GM21529 (cell line): ENCODE measurements at regions not wholly inside any gene's neighbourhood (a gene's known extent, or its start where the extent isn't known, plus 50 kb on each side); places are given as distances from the start of the nearest gene placed in this dataset.
"Not testable (repeated sequence)": the region's sequence is repeated elsewhere in the genome, so short reads cannot be mapped to it uniquely, and the experiment has no call there.

Experiments used
- ATAC-seq: cut with Tn5 transposase; IDR thresholded peaks from one replicate; pipeline ENCODE4 v1.9.1; 2021; ENCODE audit not compliant: unreplicated experiment

DNA sequence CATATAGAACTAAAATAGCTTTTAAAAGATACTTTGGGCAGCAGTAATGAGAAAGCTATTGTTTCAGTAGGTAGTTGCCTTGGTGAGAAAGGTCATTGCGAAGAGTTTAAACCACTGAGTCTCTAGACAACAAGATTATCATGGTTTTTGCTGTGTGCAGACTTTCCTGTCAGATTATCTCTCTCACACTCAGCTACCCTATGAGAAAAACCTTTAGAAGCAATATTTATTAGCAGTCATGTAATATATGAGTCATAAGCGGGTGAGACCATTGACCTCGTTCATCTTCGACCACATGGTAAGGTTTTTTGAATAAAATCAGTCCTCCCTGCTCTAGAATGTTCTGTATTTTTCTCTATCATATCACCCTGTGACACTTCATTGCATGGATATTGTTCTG is 59.9 kb downstream of the GPR65 start:
- no peak for ATAC-seq

DNA sequence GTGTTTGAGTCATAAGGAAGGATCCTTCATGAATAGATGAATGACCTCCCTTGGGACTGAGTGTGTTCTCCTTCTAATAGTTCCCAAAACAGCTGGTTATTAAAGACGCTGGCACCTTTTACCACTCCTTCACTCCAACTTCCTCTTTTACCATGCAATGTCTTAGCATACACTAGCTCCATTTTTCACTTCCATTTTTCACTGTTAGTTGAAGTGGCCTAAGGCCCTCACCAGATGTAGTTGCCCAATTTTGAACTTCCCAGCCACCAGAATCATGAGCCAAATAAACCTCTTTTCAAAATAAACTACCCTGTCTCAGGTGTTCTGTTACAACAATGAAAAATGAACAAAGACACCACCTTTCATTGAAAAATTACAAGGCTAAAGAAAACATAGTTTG is 64.7 kb downstream of the GPR65 start:
- ATAC-seq = no peak

DNA sequence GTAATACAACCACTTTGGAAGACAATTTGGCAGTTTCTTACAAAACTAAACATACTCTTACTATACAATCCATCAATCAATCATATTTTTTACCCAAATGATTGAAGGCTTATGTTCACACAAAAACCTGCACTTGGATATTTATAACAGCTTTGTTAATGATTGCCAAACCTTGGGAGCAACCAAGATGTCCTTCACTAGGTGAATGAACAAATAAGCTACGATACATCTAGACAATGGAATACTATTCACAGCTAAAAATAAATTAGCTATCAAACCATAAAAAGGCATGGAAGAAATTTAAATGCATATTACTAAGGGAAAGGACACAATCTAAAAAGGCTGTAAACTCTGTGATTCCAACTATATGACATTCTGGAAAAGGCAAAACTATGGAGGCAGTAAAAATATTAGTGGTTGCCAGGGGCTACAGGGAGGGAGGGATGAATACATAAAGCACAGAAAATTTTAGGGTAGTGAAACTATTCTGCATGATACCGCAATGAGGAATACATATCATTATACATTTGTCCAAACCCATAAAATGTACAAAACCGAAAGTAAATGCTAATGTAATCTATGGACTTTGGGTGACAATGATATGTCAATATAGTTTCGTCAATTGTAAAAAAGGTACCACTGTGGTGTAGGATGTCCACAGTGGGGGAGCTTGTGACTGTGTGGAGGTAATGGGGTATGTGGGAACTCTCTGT is 70.5 kb downstream of the GPR65 start:
- ATAC-seq = no peak

DNA sequence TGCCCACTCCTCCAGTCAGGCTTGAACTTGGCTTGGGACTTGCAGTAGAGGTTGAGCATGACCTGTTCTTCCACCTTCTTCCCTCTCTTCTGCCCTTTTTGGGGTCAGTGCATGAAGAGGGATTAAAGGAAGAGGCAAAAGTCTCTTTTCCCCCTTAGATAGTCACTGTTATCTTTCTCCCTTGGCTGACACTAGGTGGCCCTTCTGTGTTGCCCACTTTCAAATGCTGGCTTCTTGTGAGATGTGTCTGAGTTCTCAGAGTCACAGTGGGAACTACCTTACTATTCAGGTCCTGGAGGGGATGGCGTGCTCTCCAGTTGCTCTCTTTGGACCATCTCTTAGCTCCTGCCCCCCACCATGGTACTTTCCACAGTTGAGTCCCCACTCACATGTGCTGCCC is 73.6 kb downstream of the GPR65 start:
- no peak for ATAC-seq

DNA sequence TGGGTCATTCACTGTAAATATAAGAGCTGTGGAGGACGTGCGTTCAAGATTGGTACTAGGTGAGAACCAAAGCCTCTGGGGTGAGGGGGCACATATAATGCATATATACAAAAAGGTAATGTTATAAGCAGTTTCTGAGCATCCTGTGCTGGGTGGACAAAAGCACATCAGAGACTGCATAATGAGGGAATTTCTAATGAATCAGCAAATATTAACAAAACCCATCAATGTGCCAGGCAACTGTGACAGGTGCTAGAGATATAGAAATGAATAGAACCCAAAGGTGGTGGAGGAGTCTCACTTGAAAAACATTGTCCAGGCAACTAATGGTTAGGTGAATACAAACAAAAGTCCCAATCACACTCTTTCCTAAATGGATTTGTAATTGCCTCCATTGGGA is 74.7 kb downstream of the GPR65 start:
- ATAC-seq = no peak

DNA sequence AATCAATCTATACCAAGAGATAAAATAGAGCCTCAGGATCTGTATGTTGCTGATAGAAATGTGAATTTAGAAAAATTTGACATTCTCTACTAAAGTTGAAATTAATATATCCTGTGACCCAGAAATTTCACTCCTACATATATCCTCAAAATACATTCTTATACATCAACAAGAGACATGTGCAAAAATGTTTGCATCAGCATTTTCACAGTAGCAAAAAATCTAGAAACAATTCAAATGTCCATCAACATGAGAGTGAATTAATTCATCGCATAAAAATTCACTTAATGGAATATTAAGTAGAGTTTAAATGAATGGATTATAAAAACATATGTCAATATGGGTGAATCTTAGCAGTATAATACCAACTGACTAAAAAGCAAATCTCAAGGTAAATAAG is 80.8 kb downstream of the GPR65 start:
- ATAC-seq = no peak

DNA sequence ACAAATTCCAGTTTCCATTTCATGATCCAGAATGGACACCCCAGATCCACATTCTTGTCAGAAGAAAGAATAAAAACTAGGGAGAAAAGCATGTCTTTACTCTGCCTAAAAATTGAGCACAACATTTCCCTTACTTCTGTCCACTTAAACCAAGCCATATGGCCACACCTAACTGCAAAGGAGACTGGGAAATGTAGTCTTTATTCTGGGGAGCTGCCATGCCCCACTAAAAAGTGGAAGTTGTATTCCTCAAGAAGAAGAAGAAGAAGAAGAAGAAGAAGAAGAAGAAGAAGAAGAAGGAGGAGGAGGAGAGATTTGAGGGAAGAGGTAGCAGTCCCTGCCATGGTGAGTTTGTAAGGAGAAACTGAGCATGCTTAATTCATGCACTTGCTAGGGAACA is 84.5 kb downstream of the GPR65 start:
- no peak for ATAC-seq

DNA sequence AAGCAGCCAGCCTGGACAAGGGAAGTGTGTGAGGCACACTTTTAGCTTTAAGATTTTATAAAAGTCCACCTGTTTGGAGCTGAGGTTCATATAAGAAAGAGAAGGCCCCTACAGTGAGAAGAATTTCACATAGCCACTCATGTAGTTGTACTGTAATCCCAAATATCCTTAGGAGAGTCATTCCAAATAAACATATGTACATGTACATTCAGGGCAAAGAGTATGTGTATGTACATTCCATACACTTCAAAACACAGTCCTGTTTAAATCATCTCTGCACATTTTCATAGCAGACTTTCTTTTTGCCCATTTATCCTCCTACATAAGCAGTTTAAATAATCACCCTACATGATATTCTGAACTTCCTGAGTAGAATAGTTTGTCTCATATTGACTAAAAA is 87.6 kb downstream of the GPR65 start:
- ATAC-seq = no peak

DNA sequence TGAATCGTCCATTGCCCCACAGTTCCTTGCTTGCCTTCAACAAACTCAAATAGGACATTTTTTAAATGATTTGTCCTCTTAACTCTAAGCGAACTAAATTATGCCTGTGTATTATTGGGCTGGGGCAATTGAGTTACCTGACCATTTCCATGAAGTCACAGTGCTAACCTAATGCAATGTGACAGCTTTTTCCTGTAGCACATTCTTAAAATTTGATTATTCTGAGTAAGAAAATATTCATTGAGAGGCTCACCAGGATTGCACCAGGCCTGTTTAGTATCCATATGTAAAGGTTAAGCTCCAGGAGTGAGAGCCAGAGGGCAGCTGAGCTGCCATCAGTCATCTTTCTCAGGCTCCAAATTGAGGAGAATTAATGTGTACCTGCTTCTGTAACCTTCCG is 90.9 kb downstream of the GPR65 start:
- no peak for ATAC-seq

DNA sequence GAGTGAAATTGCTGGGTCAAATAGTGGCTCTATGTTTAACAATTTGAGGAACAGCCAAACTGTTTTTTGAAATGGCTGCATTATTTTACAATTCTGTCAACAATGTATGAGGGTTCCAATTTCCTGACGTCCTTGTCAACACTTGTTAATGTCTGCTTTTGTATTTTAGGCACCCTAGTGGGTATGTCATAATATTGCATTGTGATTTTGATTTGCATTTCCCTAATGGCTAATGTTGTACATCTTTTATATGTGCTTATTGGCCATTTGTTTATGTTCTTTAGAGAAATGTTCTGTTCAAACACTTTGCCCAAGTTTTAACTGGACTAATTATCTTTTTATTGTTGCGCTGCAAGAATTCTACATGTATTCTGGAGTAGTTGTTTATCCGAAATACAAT is 93.2 kb downstream of the GPR65 start:
- no peak for ATAC-seq

DNA sequence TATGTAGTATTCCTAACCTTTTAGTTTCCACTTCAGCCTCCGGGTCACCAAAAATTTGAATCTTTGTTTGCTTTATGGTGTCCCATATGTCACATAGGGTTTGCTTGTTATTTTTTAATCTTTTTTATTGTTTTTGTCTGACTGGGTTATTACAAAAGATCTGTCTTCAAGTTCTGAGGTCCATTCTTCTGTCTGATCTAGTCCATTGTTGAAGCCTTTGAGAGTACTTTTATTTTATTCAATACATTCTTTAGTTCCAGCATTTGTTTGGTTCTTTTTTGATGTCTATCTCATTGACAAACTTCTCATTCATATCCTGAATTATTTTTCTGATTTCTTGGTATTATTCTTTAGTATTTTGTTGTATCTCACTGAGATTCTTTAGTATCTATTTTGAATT is 99.8 kb downstream of the GPR65 start:
- ATAC-seq = no peak

DNA sequence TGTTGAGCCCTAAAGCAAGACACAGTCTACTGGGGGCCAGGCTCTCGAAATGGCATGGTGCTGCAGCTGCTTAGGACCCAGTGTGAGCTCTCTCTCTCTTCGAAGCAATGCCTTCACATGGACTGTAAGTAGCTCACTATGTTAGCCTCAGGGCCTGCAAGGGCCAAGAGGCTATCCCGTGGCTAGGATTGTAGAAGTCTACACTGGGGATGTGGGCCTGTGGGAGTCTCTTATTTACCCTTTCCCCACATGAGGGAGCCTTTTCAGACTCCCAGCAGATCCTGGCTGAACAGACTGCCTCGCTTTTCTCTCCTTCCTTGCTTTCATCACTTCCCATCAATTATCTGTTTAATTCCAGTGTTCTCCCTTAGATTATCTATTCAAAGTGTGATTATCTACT is 101.4 kb downstream of the GPR65 start:
- ATAC-seq = no peak

DNA sequence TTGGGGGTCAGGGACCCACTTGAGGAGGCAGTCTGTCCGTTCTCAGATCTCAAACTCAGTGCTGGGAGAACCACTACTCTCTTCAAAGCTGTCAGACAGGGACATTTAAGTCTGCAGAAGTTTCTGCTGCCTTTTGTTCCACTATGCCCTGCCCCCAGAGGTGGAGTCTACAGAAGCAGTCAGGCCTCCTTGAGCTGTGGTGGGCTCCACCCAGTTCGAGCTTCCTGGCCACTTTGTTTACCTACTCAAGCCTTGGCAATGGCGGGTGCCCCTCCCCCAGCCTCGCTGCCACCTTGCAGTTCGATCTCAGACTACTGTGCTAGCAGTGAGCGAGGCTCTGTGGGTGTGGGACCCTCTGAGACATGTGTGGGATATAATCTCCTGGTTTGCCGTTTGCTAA is 122.7 kb downstream of the GPR65 start:
- ATAC-seq = not testable (repeated sequence)

DNA sequence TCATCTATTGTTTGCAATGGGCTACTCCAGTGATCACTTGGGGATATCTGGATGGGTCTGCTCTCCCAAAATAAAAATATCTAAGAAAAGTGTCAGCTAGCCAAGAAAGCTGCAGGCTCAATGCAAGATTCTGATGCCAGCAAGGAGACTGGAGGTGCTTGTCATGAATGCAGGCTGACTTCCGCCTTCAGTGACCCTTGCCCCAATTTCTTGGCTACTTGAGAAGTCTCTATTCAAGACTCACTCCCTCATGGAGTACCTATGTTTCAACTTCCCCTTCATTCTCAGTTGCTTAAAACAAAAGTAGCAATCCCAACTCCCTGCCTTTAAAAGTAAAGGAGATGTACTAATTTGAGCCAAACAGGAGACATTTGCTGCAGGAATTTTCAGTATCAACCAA is 123.9 kb downstream of the GPR65 start:
- no peak for ATAC-seq

DNA sequence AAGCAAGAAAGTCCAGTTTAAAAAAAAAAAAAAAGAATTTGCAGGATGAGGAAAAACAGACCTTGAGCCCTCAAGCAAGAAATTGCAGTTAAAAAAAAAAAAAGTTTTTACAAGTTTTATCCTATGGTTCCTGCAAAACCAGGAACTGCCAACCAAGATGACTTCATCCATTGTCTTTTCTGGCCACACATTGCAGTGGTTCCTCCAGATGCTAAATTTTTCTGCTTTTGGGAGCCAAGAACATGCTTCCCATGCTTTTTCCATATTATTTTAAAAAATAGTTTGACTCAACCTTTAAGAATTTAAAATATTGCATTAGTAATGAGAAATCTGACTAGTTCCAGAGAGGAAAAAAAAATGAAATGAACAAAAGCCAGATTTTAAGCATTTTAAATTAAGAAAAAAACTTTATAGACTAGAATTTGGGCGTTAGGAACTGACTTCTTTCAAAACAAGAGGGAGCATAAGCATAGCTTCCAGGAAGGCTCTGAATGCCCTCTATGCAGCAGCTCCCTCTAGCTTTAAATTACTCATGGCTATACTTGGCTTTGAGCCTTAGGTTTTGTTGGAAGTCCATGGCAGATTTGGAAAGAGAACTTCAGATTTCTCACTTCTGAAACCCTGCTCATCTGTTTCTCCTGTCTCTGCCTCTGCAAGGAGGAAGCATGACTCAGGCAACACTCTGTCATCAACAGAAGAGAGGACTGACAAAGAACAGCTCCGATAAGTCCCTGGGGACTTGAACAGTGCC is 124.5 kb downstream of the GPR65 start:
- ATAC-seq = peak; percentile 83

DNA sequence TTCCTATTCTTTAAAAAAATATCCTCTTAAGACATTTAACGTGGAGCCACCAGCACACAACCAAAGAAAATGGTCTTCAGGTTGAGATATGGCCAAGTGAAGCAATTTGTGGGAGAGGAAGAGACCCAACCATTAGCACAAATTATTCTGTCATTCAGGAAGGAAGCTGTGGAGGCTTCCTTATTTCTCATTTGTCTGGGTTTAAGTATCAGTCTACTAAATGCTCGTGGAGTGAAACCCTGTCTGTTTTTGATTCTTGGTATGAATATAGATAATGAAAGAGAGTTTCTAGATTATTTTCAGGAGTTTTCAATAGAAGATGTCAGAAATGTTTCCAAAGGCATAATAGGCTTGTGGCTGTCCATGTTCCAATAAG is 125.1 kb downstream of the GPR65 start:
- peak; percentile 40 for ATAC-seq
